Right lobe of liver (tissue), 4 donors: ENCODE measurements at regions not wholly inside any gene's neighbourhood (a gene's known extent, or its start where the extent isn't known, plus 50 kb on each side); places are given as distances from the start of the nearest gene placed in this dataset.

ENCODE experiments used
- POLR2A ChIP-seq: fragments of 450-650 bp; IDR thresholded peaks from one replicate; pipeline ENCODE4 v1.6.1; 2017; ENCODE audit warnings: antibody characterized with exemption, mild to moderate bottlenecking
- TF ChIP-seq, protein P1 (sequence below), 4 donors: fragments of 200-600 bp in 3 of 4; fragments of 450-650 bp in 1 of 4; IDR thresholded peaks; one replicate each; pipeline versions ENCODE4 v1.5.1 to v1.8.0; 2016 to 2022; ENCODE audit warnings: antibody characterized with exemption in 4 of 4, mild to moderate bottlenecking in 2 of 4
- donor health status: DM: no; HTN: no; CAD: no.
- donor health status: DM: no; HTN: no; CAD: no.
- donor health status: DM: no; HTN: yes; CAD: no.

DNA sequence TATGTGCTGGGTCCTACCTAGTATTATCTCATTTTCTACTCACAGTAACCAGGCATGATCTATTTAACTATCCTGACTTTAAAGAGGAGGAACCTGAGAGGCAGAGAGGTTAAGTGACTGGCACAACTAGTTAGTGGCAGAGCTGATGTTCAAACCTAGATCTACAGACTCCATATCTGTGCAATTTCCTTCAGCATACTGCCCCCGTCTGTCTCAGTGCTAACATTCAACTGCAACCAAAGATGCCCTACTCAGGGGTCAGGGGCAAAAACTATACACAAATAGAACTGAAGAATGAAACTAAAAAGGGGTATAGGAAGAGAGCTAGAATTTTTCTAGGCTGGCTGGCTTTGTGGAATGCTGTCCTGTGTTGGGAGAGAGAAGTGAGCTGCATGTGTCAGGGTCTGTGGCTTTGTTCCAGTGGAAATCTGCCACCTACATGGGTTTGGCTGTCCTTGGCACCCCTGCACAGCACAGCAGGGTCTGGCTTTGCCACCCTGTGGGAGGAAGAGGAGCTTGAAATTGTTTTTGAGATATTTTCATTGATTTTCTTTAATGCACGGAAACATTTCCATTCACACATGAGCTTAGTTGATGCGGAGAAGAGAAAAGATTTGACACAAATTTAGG, 368.5 kb downstream of the RPS6KC1 start:
- no peak for TF ChIP-seq POLR2A
- TF ChIP-seq, protein P1, sequence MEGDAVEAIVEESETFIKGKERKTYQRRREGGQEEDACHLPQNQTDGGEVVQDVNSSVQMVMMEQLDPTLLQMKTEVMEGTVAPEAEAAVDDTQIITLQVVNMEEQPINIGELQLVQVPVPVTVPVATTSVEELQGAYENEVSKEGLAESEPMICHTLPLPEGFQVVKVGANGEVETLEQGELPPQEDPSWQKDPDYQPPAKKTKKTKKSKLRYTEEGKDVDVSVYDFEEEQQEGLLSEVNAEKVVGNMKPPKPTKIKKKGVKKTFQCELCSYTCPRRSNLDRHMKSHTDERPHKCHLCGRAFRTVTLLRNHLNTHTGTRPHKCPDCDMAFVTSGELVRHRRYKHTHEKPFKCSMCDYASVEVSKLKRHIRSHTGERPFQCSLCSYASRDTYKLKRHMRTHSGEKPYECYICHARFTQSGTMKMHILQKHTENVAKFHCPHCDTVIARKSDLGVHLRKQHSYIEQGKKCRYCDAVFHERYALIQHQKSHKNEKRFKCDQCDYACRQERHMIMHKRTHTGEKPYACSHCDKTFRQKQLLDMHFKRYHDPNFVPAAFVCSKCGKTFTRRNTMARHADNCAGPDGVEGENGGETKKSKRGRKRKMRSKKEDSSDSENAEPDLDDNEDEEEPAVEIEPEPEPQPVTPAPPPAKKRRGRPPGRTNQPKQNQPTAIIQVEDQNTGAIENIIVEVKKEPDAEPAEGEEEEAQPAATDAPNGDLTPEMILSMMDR (IDR thresholded peaks at IDR 0.05) = peak in 1 of 4 donors; percentile 5
